Stomach (tissue), 4 donors: ENCODE measurements at regions not wholly inside any gene's neighbourhood (a gene's known extent, or its start where the extent isn't known, plus 50 kb on each side); places are given as distances from the start of the nearest gene placed in this dataset.

Source experiments
- CTCF ChIP-seq, 7 experiments: fragments of 450-650 bp in 4 of 7; fragments of 200-600 bp in 3 of 7; sonication (generic) in 3 of 7; IDR thresholded peaks; one replicate each; pipeline ENCODE4 v1.5.1; 2016 to 2019; ENCODE audit warnings: antibody characterized with exemption in 7 of 7, control low read depth in 2 of 7, mild to moderate bottlenecking in 1 of 7
- POLR2AphosphoS5 ChIP-seq, 3 donors: sonication (generic); formaldehyde crosslinking; IDR thresholded peaks; one replicate each; pipeline ENCODE4 v1.6.1; 2016; ENCODE audit warnings: antibody characterized with exemption in 3 of 3

- no peak for TF ChIP-seq CTCF (IDR thresholded peaks at IDR 0.05)
- TF ChIP-seq POLR2AphosphoS5 (IDR thresholded peaks at IDR 0.05) = no peak
These were observed 202.1 kb downstream of the CYLD start for GRCh38 chr16:50944033-50944432.
